ENCODE measurements at regions not wholly inside any gene's neighbourhood (a gene's known extent, or its start where the extent isn't known, plus 50 kb on each side); places are given as distances from the start of the nearest gene placed in this dataset.
"Not testable (repeated sequence)": the region's sequence is repeated elsewhere in the genome, so short reads cannot be mapped to it uniquely, and the experiment has no call there.

DNA sequence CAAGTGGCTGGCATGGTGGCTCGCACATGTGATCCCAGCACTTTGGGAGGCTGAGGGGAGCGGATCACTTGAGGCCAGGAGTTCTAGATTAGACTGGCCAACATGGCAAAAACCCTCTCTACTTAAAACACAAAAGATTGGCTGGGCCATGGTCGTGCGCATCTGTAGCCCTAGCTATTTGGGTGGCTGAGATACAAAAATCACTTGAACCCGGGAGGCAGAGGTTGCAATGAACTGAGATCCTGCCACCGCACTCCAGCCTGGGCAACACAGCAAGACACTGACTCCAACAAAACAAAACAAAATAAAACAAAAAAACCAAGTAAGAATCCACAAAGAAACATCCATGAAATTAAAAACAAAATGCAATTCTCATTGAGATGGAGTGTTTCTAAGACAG is 630.6 kb downstream of the UQCRFS1 start:
- no peak for DNase-seq

DNA sequence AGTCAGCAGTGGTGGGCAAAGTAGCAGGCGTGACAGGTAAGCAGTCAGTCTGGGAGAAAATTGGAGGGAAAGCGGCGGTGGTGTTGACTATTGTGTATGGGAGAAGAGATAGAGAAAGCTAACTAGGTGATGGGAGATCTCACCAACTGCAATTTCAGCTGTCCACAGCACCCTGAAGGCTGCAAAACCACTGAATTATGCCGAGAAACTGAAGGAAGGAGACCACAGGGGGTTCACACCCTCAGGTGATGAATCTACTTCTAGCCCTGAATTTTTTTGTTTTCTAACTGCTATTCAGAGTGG is 631.5 kb downstream of the UQCRFS1 start:
- no peak for DNase-seq

DNA sequence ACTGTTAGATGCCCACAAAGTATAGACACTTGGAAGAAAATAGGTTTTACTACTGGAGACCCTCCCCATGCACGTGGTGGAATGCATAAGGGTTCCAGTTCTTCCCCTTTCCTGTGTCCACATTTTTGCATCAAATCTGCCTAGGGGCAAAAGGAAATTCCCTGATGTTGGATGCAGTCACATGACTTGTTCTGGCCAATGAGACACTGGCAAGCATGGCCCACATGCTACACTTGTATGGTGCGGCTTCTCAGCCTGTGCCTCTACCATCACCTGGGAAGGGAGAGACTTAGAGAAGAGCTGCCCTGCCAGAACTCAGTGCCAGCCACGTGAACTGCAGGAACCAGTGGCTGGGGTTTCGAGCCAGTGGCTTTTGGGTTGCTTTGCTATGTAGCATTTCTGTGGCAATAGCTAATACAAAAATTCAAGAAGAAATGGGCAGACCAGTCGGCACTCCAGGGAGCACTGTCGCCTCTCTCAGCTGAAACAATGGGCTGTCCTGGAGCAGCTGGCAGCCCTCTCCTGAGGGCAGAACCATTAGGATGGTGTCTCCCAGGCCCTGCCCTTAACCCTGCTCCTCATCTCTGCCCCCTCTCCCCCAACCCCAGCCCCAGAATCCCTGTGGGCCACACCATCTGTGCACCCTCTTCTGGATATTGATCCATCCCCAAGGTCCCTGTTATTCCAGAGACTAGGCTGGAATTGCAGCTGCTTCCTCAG is 634.0 kb downstream of the UQCRFS1 start:
- no peak for DNase-seq

DNA sequence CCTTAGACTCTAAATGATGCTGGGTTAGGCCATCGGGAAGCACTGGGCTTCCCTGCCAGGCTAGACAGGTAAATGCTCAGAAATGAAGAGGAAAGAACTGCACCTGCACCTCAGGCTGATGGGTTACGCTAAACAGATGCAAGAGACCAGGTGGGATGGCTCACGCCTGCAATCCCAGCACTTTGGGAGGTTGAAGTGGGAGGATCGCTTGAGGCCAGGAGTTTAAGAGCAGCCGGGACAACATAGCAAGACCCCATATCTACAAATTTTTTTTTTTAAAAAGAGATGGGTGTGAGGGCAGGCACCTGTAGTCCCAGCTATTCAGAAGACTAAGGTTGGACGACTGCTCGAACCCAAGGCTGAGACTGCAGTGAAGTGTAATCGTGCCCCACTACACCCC is 634.7 kb downstream of the UQCRFS1 start:
- DNase-seq: no peak

DNA sequence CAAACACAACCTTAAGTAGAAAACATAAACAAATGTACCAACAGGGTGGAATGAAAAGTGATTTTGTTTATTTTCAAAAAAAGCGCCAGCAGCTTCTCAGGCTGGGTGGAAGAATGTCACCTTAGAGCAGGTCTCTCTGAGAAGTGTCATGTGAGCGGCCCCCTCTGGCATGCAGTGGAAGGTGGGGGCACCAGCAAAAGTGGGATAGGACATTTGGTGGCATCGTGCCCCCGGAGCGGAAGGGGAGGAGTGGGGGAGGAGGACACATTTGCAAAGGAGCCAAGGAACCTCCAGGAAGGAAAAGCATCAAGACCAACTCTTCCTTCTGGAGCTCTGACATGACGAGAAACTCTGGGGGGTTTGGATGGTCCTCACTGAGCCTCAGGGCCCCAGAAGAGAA is 635.3 kb downstream of the UQCRFS1 start:
- DNase-seq: no peak

DNA sequence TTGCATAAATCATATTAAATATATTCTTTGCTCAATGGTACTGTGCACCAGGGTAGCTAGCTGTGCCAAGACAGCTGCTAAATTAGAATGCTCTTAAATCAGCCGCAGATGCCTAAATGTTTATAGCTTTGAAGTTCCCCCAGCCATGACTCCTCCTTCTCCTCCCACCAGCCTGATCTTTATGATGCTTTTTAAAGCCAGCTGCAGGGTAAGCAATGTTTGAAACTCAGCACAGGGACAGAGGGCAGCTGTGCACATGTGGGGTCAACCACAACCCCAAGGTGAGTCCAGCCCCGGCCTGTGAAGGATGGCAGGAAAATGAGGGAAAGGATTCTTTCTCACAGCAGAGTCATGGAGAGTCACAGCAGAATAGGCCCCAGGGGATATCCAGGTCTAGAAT is 635.7 kb downstream of the UQCRFS1 start:
- DNase-seq: no peak

DNA sequence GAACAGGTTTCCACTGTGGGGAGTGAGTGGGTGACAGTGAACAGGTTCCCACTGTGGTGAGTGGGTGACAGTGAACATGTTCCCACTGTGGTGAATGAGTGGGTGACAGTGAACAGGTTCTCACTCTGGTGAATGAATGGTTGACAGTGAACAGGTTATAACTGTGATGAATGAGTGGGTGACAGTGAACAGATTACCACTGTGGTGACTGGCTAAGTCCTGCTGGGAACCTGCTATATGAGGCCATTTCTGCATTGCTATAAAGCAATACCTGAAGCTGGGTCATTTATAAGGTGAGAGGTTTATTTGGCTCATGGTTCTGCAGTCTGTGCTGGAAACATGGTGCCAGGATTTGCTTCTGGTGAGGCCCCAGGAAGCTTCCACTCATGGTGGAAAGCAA is 637.1 kb downstream of the UQCRFS1 start:
- DNase-seq: no peak

DNA sequence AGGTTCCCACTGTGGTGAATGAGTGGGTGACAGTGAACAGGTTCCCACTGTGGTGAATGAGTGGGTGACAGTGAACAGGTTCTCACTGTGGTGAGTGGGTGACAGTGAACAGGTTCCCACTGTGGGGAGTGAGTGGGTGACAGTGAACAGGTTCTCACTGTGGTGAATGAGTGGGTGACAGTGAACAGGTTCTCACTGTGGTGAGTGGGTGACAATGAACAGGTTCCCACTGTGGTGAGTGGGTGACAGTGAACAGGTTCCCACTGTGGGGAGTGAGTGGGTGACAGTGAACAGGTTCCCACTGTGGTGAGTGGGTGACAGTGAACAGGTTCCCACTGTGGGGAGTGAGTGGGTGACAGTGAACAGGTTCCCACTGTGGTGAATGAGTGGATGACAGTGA is 637.6 kb downstream of the UQCRFS1 start:
- not testable (repeated sequence) for DNase-seq

DNA sequence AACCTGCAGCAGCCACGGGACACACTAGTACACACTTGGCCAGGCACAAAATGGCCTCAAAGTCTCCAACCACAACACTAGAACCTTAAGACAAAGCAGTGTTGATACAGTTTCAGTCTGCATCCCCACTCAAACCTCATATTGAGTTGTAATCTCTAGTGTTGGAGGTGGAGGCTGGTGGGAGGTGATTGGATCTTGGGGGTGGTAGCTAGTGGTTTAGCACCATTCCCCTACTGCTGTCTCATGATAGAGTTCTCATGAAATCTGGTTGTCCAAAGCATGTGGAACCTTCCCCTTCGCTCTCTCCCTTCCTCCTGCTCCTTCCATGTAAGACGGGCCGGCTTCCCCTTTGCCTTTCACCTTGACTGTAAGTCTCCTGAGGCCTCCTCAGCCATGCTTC is 638.7 kb downstream of the UQCRFS1 start:
- DNase-seq: no peak

DNA sequence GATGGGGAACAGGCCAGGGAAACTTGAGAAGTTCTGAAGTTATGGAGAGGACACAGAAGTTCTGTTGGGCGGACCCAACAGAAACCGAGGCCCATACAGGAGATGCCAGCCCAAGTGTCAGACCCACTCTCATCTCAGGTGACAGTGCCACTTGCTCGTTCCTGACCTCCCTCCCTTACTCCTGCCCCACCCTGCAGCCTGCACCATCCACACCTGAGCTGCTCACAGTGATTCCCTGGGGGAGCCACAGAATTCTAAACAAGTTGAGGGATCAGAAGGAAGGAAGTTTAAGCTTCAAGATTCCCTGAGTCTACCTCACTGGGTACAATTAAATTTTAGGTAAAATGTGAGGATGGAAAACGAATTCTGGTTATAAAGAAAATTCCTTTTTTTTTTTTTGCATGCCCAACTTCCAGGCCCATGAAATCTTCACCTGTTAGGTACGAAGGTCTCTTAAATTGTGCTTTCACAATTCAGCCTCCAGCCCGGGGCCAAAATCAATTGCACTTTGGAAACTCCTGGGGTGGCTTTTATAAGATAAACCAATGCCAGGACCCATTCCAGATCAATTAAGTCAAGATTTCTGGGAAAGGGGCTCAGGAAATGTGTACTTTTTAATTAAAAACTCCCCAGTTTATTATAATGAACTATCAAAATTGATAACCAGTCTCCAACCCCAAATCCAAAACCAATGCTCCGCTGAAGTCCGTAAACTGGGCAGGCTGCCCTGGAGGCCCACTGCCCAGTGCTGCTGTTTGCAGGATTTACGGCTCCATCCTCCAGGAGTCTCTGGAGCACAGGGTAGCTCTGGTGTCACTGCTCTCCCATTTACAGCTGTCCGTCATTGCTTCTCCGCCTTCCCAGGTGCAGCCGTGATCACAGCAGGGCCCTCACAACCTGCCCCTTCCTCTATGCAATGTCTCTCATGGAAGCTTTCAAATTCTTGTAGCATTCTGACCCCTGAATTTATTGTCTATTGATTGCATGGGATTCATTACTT is 643.5 kb downstream of the UQCRFS1 start:
- DNase-seq: no peak

DNA sequence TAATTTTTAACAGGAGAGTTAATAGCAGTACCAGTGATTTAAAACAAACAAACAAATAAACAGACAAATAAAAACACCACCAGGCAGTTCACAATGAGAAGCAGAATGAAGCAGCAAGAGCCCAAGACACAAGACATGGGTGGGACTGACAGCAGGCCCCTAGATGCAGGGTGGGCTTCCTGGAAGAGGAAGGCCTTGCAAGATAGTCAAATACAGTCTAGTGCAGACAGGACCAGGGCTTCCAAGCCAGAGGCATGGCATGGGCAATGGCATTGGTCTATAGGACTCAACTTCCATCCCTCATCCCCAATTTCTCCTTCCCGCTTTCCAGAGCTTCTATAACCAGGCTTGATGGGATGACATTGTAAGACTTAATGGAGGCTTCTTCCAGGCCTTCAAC is 645.1 kb downstream of the UQCRFS1 start:
- no peak for DNase-seq

DNA sequence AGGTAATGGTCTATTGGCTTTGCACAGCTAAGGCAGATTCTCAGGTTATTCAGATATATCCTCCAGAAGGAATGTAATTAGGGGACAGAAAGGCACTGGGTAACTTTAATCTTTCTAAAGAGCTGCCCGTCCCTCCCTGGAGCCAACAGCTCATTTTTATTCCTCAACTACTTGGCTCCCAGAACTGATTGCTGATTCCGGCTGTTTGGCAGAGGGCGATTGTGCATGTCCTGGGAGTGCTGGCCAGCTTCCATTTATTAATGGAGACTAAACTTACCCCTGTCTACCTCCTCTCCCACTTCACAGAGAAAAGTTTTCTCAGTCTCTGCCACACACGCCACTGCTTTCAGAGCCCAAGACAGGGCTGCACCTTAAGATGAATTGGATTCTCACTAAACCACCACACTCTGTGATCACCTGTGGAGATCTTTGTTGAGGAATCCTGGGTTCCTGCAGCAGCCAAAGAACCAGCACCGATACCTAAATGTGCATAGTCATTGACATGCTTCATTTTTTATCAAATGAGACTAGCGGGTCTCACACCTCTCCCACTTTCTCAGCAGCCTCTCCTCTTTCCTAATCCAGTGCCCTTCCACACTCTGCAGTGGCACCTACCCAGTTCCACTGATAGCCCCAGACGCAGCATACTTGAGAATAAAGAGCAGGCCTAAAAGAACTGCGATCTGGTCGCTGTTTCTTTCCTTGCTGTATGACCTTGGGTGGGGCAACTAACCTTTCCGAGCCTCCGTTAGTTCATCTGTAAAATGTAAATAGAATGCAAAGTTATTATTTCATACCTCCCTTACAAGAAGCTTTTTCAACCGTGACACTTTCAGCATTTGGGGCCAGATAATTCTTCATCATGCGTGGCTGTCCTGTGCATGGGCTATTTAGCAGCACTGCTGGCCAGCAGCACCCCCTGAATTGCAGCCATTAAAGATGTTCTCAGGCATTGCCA is 648.7 kb downstream of the UQCRFS1 start:
- no peak for DNase-seq

DNA sequence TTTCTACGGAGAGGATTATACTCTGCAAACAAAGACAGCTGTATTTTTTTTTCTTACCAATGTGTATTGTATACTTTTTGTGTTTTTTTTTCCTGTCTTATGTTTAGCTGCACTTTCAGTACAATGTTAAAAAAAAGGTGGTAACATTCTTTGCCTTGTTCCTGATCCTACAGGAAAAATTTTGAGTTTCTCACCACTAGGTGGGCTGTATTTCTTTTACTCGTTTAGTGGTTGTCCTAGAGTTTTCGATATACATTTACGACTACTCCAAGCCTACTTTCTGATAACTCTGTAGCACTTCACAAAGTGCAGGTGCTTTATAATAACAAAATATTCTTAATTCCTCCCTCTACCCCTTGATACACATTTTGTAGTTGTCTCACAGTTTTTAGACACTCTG is 652.2 kb downstream of the UQCRFS1 start:
- DNase-seq: no peak

DNA sequence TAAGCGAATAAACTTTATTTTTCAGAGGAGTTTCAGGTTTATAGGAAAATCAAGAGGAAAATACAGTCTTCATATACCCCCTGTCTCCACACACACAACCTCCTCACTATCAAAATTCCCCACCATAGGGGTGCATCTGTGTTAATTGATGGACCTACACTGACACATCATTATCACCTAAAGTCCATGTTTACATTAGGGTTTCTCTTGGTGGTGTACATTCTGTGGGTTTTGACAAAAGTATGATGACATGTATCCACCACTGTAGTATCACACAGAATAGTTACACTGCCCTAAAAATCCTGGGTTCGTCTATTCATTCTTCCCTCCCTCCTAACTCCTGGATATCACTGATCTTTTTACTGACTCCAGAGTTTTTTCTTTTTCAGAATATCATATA is 654.2 kb downstream of the UQCRFS1 start:
- DNase-seq: no peak

DNA sequence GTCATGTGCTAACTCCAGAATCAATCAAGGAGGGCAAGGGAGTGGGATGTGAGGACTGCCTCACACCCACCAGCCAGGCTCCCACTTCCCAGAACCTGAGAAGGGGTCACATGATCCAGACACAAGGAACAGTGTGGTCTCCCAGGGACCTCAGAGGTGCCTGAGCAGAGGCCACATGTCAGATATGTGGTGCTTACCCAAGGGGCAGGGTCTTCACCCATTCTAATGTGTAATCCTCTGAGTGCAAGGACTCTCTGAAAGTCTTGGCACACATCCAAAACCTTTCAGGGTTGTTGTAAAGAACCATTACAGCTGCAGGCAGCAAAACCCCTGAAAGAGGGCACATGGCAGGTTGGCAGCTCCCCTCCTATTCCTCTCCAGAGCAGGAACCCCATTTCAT is 656.6 kb downstream of the UQCRFS1 start:
- no peak for DNase-seq

DNA sequence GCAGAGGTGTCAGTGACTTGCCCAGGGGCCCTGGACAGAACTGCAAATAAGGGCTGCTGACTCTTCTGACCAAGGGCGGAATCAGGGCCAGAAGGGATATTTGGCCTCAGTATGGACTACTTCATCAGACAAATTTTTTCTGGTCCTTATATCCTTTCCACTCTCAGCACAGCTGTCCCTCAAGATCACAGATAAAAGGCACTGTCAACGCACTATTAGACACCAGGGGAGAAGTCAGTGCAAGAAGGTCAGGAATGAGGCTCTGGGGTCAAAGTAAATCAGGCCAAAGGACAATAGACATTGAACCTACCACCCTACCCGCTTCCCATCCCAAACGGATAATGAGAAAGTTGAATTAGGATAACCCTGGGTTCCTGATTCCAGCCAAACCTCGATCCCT is 657.6 kb downstream of the UQCRFS1 start:
- DNase-seq: no peak

DNA sequence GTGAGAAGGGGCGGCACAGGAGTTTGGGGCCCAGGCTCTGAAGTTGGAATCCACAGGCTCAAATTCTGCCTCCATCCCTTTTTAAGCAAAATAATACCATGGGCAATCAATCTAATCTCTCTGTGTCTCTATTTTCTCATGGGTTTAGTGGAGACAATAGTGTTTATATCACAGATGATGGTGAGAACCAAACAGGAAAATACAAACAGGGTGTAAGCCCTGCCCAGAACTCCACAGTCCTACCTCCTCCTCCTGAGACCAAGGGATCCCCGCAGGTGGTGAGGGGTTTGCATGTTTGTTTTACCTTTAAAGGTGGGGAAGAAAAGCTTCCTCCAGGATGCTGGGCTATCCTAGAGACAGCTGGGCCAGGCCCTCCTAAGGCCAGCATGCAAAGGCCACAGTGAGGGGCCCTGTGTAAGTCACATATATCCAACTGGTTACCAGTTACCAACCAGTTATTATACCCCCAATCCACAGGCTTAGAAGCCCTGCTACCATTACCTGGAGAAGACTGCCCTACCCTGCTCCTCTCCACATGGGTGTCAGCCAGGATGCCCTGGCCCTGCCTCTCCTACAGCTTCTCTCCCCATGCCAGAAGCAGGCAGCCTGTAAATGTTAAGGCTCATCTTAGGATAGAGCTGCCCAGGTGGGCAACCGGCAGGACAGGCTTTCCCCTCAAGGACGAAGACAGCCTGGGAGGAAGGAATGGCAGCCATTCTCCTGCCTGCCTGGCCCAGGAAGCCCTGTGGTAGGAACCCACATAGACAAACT is 658.4 kb downstream of the UQCRFS1 start:
- no peak for DNase-seq

DNA sequence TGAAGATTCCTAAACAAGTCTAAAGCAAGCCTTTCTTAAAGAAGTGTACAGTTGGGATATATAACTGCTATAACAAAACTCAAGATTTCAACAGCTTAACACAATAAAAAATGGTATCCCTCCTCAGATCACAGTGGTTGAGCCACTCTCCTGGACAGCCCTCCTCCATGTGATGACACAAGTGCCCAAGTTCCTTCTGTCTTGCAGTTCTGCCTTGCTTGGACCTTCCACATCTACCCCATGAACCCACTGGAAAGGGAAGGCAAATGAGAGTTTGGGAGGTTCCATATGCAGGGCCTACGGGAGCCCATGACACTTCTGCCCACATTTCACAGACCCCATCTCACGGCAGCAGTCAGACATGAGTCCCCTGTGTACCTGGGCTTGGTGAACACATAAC is 659.2 kb downstream of the UQCRFS1 start:
- no peak for DNase-seq

DNA sequence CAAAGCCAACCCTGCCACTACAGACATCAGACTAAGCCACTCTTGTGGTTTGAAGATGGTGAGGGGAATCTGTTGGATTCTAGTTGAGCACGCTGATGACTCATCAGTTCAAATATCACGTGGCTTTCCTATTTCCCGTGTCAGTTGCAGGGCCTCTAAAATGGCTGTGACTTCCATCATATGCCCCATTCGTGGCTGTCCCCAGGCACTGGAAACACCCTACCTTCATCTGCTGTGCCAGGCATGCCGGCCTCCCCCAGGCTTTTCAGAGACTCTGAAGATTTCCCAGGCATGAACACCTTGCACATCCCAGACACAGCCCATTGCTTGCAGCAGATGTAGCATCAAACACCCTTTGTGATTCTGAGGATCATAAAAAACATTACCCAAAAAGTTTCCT is 659.9 kb downstream of the UQCRFS1 start:
- no peak for DNase-seq

DNA sequence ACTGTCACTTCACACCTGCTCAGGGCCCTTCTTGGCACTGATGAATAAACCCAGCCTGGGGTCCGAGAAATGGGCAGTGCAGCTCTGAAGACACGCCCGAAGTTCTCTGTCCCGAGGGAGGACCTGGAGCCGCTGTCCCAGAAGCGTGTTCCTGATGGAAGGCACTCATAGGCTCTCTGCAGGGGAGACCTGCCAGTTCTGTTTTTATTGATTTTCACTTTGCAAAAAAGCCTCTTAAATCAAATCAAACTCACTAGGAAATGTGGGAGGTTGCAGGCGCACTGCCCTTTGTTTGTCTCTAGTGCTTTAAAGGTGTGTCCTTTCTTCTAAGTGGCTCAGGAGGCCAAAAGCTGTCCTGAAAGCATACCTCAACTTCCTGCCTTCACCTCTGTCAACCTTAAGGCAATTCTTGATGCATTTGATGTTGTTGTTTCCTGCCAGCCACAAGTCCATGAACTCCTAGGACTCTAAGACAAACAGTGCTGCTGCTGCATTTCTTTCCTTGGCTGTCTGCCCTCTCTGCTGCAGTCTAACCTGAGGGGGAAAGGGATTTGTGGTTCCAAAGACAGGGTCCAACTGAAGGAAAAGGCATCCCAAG is 663.2 kb downstream of the UQCRFS1 start:
- no peak for DNase-seq

DNA sequence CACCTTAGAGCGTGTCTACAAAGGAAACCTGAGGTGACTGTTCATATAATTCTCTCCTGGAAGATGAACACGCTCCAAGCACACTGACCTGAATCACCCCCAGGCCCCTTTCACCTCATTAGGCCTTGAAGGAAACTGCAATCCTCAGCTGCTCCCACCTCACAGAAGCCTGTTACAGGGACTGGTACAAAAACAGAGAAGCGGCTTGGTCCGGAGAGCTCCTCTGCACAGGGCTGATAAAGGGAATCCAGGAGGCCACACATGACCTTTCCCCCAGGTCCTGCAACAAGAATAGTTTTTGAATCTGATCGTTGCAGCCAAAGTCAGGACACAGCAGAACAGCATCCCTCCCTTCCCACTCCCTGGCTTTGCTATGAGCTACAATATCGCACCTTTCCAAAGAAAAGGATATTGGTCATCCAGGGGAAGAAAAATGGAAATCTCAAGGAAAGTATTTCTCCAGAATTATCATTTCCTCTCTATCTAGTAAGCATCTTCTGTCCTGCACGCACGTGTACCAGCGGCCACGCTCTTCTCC is 666.7 kb downstream of the UQCRFS1 start:
- DNase-seq: no peak

DNA sequence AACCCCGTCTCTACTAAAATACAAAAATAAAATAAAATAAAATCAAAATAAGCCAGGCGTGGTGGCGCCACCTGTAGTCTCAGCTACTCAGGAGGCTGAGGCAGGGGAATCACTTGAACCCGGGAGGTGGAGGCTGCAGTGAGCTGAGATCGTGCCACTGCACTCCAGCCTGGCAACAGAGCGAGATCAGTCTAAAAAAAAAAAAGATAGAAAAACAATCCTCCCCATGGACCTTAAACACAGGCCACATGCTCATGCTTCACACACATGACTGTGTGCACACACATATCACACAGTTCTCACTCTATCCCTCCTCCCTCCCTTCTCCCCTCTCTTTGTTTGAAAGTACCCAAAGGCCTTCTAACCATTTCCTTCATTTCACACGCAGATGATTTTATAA is 667.6 kb downstream of the UQCRFS1 start:
- DNase-seq: not testable (repeated sequence)
